Smooth muscle cell of the brain vasculature (primary cell): ENCODE measurements at regions not wholly inside any gene's neighbourhood (a gene's known extent, or its start where the extent isn't known, plus 50 kb on each side); places are given as distances from the start of the nearest gene placed in this dataset.
"Not testable (repeated sequence)": the region's sequence is repeated elsewhere in the genome, so short reads cannot be mapped to it uniquely, and the experiment has no call there.

ENCODE experiments used
- DNase-seq: peaks from one replicate; pipeline ENCODE4 v3.0.0-alpha.2; 2012; ENCODE audit warnings: low read depth, low spot score

- DNase-seq: no peak
Observed at GRCh38 chr20:40890181-40890580, 138.4 kb upstream of the TOP1 start.

- no peak for DNase-seq
Observed at GRCh38 chr20:40890635-40891034, 138.0 kb upstream of the TOP1 start.

- no peak for DNase-seq
Observed at GRCh38 chr20:40891351-40891750, 137.3 kb upstream of the TOP1 start.

- DNase-seq: no peak
Observed at GRCh38 chr20:40892642-40893041, 136.0 kb upstream of the TOP1 start.

- DNase-seq: no peak
Observed at GRCh38 chr20:40893610-40894236, 134.9 kb upstream of the TOP1 start.

- DNase-seq: no peak
Observed at GRCh38 chr20:40894237-40894630, 134.4 kb upstream of the TOP1 start.

- DNase-seq: no peak
Observed at GRCh38 chr20:40895182-40895581, 133.4 kb upstream of the TOP1 start.

GRCh38 chr20:40896814-40897700 lies 131.6 kb upstream of the TOP1 start:
- peak; percentile 39 for DNase-seq

GRCh38 chr20:40899344-40899743 lies 129.3 kb upstream of the TOP1 start:
- DNase-seq: no peak

GRCh38 chr20:40900666-40901215 lies 127.9 kb upstream of the TOP1 start:
- no peak for DNase-seq

GRCh38 chr20:40902661-40903060 lies 126.0 kb upstream of the TOP1 start:
- DNase-seq: no peak

- no peak for DNase-seq
Observed at GRCh38 chr20:40908309-40908708, 120.3 kb upstream of the TOP1 start.

GRCh38 chr20:40909489-40909888 lies 119.1 kb upstream of the TOP1 start:
- DNase-seq: not testable (repeated sequence)

- not testable (repeated sequence) for DNase-seq
Observed at GRCh38 chr20:40910436-40910835, 118.2 kb upstream of the TOP1 start.

GRCh38 chr20:40911152-40911551 lies 117.5 kb upstream of the TOP1 start:
- DNase-seq: not testable (repeated sequence)

- DNase-seq: no peak
Observed at GRCh38 chr20:40913224-40914185, 115.1 kb upstream of the TOP1 start.

GRCh38 chr20:40915756-40916155 lies 112.9 kb upstream of the TOP1 start:
- no peak for DNase-seq

GRCh38 chr20:40916276-40916675 lies 112.3 kb upstream of the TOP1 start:
- DNase-seq: no peak

GRCh38 chr20:40920291-40920690 lies 108.3 kb upstream of the TOP1 start:
- no peak for DNase-seq

- no peak for DNase-seq
Observed at GRCh38 chr20:40922865-40923264, 105.8 kb upstream of the TOP1 start.

- DNase-seq: no peak
Observed at GRCh38 chr20:40925829-40926510, 102.7 kb upstream of the TOP1 start.
